Activated gamma-delta T cell (primary cell): ENCODE measurements at regions not wholly inside any gene's neighbourhood (a gene's known extent, or its start where the extent isn't known, plus 50 kb on each side); places are given as distances from the start of the nearest gene placed in this dataset.

Source experiments
- DNase-seq: peaks from one replicate; lab custom pipeline; 2025; lab: John Stamatoyannopoulos, UW

- no peak for DNase-seq
Observed at GRCh38 chr20:50286174-50286511, 95.5 kb downstream of the CEBPB start.

DNA sequence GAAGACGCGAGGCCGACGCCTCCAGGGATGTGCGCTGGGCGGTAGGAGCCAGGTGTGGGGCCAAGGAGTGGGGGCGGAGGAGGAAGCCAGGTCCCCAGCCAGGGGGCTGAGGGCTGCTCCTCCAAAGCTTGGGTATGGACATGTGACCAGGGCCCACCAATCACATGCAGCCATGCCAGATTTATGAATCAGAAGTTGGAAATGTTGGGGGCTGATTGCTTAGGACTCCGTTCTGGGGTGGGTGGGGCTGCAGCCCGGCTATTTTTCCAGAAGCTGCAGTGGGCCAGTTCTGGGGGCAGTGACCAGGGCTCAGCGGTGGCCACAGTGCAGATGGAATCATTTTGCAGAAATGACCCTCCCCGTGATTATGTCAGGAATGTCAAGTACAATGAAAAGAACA is 96.0 kb downstream of the CEBPB start:
- no peak for DNase-seq

DNA sequence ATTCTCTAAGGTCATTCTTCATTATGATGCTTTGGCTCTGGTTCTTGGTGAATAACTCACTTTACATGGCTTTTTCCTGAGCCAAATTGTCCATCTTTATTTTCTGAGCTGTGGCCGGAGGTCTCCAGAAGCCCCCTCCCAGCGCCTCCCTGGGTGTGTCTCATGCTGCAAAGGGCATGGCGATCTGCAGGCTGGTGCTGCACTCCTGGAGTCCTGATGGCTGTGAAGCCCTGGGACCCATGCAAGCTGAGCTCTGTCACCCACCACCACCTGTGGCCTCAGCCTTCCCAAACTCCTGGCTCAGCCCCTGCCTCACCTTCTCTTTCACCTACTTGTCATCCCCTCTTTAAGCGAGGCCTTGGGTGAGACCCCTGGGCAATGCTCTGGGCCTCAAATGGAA is 96.9 kb downstream of the CEBPB start:
- no peak for DNase-seq

DNA sequence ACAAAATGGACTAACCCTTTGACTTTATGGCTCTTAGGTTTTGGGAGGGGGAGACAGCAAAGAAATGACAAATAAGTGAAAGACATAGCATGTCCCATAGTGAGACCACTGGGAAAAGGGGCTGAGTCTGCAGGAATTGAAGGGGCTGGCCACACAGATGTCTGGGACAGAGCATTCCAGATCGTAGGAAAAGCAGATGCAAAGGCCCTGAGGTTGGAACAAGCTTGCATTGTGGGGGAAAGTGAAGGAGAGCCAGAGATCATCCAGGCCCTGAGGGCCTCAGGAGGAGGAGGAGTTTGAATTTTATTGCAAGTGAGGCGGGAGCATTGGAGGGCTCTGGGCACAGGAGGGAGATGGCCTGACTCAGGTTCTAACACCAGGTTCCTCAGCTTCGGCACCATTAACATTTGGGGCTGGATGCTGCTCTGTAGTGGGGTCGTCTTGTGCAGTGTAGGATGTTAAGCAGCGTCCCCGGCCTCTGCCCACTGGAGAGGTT is 97.5 kb downstream of the CEBPB start:
- no peak for DNase-seq

DNA sequence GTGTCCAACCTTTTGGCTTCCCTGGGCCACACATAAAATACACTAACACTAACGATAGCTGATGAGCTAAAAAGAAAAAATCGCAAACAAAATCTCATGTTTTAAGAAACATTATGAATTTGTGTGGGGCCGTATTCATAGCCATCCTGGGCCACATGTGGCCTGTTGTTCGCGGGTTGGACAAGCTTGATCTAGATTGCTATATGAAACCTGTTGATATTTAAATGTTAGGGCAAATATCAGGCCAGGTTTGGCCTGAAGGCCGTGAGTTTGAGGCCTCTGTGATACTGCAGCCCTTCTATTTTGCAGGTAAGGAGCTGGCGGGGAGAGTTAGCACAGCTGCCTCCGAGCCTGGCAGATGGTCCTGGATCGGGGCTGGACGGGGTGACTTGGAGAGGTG is 99.0 kb downstream of the CEBPB start:
- no peak for DNase-seq

- no peak for DNase-seq
Observed at GRCh38 chr20:50290112-50290511, 99.5 kb downstream of the CEBPB start.

DNA sequence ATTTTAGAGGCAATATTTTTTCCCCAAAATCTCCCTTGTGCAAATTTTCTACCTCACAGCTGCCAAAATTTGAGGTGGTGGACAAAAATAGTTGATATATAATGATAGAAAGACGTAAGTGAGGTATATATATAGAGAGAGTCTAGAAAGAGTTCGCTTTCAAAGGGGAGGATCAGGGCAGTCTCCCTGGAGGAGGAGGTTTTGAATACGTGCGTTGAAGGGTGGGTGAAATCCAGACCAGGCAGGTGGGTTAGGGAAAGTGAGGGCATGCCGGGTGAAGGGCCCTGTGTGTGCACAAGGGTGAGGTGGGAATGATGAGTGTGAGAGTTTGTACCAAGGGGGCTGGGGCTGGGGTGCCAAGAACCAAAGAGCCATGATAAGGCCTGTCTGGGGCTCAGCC is 100.2 kb downstream of the CEBPB start:
- DNase-seq: no peak

DNA sequence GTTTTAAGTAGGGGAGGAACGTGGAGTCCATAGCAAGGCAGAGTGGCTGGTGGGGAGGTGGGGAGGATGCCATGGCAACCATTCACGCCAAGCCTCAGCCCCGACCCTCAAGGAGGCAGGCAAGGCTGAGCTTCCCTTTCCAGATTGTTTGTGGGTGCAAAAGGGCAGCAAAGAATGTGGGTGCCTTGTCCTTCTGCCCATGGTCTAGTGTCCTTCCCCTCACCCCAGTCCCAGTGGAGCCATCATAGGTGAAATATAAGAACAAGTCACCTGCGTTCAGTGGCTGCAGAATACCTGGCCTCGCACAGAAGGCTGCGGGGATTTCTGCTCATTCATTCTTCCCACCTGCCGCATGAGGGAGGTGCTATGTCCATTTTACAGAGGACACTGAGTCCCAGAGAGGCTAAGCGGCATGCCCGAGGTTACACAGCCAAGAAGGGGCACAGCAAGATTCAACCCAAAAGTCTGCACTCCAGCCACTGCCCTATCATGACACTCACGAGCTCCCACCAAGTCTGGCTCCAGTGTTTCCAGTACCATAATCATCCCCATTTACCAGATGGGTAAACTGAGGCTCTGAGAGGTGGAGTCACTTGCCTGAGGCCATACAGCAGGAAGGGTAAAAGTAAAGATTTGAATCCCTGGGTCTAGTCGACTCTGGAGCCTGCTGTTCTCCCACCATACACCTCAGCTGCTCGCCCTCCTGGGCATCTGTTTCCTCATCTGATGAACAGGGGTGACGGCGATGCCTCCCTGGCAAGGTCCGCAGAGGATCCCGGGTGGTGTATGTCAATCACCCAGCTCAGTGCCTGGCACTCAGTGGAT is 100.8 kb downstream of the CEBPB start:
- DNase-seq: no peak

DNA sequence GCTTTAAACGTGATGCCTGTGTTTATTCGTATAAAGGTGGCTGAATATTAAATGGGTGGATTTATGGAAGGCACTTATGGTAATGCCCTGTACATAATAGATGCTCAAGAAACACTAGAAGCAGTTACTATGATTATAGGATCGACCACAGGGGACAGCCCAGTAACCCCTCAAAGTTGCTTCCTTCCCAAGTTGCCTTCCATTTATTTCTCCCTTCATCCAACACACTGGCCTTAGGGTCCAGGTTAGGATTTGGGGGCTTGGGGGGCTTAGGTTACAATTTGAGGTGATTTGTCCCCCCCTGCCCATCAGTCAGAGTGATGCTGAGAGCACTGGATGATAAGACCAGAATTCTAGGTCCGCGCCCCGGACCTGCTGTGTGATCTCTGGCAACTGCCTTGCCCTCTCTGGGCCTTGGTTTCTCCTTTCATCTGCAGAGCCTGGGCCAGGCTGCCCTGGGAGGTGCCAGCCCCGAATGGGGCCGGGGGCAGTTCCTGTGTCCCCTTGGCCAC is 101.5 kb downstream of the CEBPB start:
- no peak for DNase-seq

- no peak for DNase-seq
Observed at GRCh38 chr20:50292591-50293283, 102.1 kb downstream of the CEBPB start.

DNA sequence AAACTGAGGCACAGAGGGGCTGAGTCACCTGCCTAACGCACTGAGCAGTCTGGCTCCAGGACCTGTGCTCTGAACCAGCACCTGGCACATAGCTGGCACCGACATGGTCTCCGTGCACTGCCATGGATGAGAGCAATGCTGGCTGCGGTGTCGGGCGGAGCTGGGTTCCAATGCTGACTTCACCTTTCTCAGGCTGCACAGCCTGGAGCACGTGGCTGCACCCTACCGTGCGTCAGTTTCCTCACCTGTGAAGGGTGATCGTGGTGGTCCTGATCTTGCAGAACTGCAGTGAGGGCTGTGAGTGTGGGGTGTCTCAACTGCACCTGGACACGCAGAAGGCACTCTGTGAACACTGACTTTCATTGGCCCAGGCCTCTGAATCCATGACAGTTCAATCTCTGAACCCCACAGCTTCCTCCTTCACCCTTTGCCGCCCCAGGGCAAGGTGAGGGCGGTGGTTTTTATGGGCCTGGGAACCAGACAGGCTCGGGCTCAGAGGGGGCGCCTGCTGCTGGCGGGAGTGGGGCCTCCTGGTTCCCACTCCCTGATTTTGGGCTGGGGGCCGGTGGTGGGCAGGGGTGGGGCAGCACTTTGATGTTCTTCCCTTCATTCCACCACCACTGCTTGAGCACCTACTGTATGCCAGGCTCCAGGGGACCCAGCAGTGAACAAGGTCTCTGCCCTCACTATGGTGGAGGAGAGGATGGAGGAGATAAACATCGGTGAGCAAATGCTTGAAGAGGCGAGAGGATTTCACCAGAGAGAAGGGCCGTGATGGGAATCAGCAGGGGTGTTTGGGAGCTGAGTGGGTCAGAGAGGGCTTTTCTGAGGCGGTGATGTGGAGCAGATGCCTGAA is 102.9 kb downstream of the CEBPB start:
- DNase-seq: no peak

- no peak for DNase-seq
Observed at GRCh38 chr20:50294164-50295088, 103.8 kb downstream of the CEBPB start.

- no peak for DNase-seq
Observed at GRCh38 chr20:50295345-50295744, 104.7 kb downstream of the CEBPB start.

GRCh38 chr20:50295762-50296449 is 105.3 kb downstream of the CEBPB start:
- DNase-seq: no peak

GRCh38 chr20:50296450-50297375 is 106.1 kb downstream of the CEBPB start:
- no peak for DNase-seq

- DNase-seq: no peak
Observed at GRCh38 chr20:50297498-50298376, 107.1 kb downstream of the CEBPB start.

DNA sequence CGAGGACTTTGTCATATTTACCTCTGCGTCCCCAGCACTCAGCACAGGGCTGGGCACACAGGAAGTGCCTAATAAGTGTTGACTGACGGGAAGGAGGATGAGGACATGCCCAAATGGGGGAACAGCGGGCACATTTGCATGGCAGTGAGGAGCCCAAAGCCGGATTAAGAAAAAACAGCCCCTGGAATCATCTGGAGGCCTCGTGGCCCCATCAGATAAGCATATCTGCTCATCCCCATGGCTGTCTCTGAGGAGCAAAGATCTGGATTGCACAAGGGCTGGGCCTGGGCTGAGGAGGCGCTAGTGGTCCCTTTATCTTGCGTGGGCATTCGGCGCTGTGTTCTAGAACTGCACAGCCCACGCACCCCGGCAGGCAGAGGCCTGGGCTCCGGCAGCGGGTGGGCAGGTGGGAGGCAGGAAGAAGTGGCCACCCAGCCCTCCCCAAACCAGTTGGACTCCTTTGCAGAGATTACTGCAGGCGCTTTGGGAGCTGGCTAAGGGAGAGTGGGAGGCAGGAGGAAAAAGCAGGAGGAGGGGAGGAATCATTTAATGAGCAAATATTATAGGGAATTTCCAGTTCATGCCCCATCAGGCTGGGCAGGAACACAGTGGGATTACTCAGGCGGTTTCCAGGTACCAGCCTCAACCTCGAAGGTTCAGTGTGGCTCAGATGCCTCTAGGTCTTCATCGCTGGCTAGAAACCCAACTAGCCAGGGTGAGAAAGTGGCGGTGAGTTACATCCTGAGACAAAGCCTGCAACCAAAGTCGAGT is 108.1 kb downstream of the CEBPB start:
- no peak for DNase-seq

DNA sequence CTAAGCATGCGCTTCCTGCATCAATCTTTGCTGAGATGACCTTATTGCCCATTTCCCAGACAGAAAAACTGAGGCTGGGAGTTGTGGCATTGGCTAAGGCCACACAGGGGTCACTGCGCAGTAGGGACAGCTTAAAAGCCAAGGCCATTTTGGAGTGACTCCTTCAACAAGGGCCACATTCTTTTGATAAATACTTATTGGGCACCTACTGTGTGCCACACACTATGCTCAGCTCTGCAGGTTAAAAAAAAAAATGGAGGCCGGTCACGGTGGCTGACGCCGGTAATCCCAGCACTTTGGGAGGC is 108.6 kb downstream of the CEBPB start:
- no peak for DNase-seq
